Osteoblast (primary cell): ENCODE measurements at regions not wholly inside any gene's neighbourhood (a gene's known extent, or its start where the extent isn't known, plus 50 kb on each side); places are given as distances from the start of the nearest gene placed in this dataset.

Source experiments
- DNase-seq: peaks from one replicate; pipeline ENCODE4 v3.0.0; 2011; ENCODE audit warnings: low spot score, mixed read lengths; ENCODE audit not compliant: insufficient read length; ENCODE audit errors: missing footprints
- H2AFZ ChIP-seq: 2 replicates; pipeline ENCODE4 v1.6.0; 2011; ENCODE audit warnings: mild to moderate bottlenecking, low read length
- H3K27ac ChIP-seq: 2 replicates; pipeline ENCODE4 v1.5.1; 2011; ENCODE audit warnings: mild to moderate bottlenecking, low read depth, low read length, moderate library complexity
- H3K27me3 ChIP-seq: 2 replicates; pipeline ENCODE4 v1.6.0; 2012; ENCODE audit warnings: mild to moderate bottlenecking, control low read depth, inconsistent platforms, low read length, moderate library complexity; ENCODE audit not compliant: insufficient read depth
- H3K36me3 ChIP-seq: 2 replicates; pipeline ENCODE4 v1.5.1; 2011; ENCODE audit warnings: mild to moderate bottlenecking, low read length, control low read depth, moderate library complexity; ENCODE audit not compliant: insufficient read depth
- H3K4me1 ChIP-seq: 2 replicates; pipeline ENCODE4 v1.5.1; 2011; ENCODE audit warnings: mild to moderate bottlenecking, low read length, control low read depth, moderate library complexity; ENCODE audit not compliant: insufficient read depth
- H3K4me2 ChIP-seq: 2 replicates; pipeline ENCODE4 v1.6.0; 2011; ENCODE audit warnings: mild to moderate bottlenecking, low read length; ENCODE audit not compliant: insufficient read depth
- H3K4me3 ChIP-seq: fragments of 200-600 bp; sonication (generic); 3 replicates; pipeline ENCODE4 v1.5.1; 2012; ENCODE audit warnings: mild to moderate bottlenecking, low read length, inconsistent platforms; ENCODE audit not compliant: insufficient read depth
- H3K79me2 ChIP-seq: 2 replicates; pipeline ENCODE4 v1.6.0; 2012; ENCODE audit warnings: mild to moderate bottlenecking, low read length, control low read depth, inconsistent platforms; ENCODE audit not compliant: insufficient read depth
- H3K9me3 ChIP-seq: 2 replicates; pipeline ENCODE4 v1.5.1; 2011; ENCODE audit warnings: low read depth, low read length, control low read depth
- H4K20me1 ChIP-seq: 2 replicates; pipeline ENCODE4 v1.6.0; 2012; ENCODE audit warnings: mild to moderate bottlenecking, low read length, control low read depth; ENCODE audit not compliant: insufficient read depth
- CTCF ChIP-seq: IDR thresholded peaks from 2 replicates; pipeline ENCODE4 v1.5.1; 2011; ENCODE audit warnings: mild to moderate bottlenecking, low read depth, low read length, moderate library complexity; ENCODE audit errors: extremely low read depth

- H3K4me3 ChIP-seq = no peak overlapping the region
- H3K4me2 ChIP-seq = no peak overlapping the region
- H3K27ac ChIP-seq = no peak overlapping the region
- H3K9me3 ChIP-seq = no peaks in the 10 kb centered on the region
- H4K20me1 ChIP-seq = no peaks in the 10 kb centered on the region
- H3K79me2 ChIP-seq = no peaks in the 10 kb centered on the region
- peaks cover 24% of the 10 kb centered on the region for H3K27me3 ChIP-seq
- H3K36me3 ChIP-seq = no peaks in the 10 kb centered on the region
- no peak for TF ChIP-seq CTCF
- DNase-seq = no peak
- H2AFZ ChIP-seq = no peak overlapping the region
- no peaks in the 10 kb centered on the region for H3K4me1 ChIP-seq
Observed at GRCh38 chr11:129700701-129701100, 114.9 kb upstream of the TMEM45B start.

GRCh38 chr11:129701706-129702105, 113.9 kb upstream of the TMEM45B start:
- TF ChIP-seq CTCF = no peak
- DNase-seq = no peak
- H3K27ac ChIP-seq = no peak overlapping the region

GRCh38 chr11:129702410-129703398, 112.9 kb upstream of the TMEM45B start:
- no peaks in the 10 kb centered on the region for H3K4me1 ChIP-seq
- H3K27me3 ChIP-seq = peaks cover 16% of the 10 kb centered on the region
- no peak for DNase-seq
- H2AFZ ChIP-seq = no peak overlapping the region
- no peak overlapping the region for H3K4me3 ChIP-seq
- no peak overlapping the region for H3K27ac ChIP-seq
- TF ChIP-seq CTCF = no peak
- no peaks in the 10 kb centered on the region for H3K79me2 ChIP-seq
- H3K4me2 ChIP-seq = no peak overlapping the region
- H3K36me3 ChIP-seq = no peaks in the 10 kb centered on the region
- no peaks in the 10 kb centered on the region for H4K20me1 ChIP-seq
- no peaks in the 10 kb centered on the region for H3K9me3 ChIP-seq

More at GRCh38 chr11:129701706-129702105, 113.9 kb upstream of the TMEM45B start:
- H3K27me3 ChIP-seq = peaks cover 22% of the 10 kb centered on the region
- H3K4me3 ChIP-seq = no peak overlapping the region
- no peaks in the 10 kb centered on the region for H4K20me1 ChIP-seq
- H2AFZ ChIP-seq = no peak overlapping the region
- no peak overlapping the region for H3K4me2 ChIP-seq
- no peaks in the 10 kb centered on the region for H3K79me2 ChIP-seq
- no peaks in the 10 kb centered on the region for H3K4me1 ChIP-seq
- H3K9me3 ChIP-seq = no peaks in the 10 kb centered on the region
- H3K36me3 ChIP-seq = no peaks in the 10 kb centered on the region

GRCh38 chr11:129703846-129704245, 111.8 kb upstream of the TMEM45B start:
- Histone ChIP-seq H4K20me1 (no peaks in the 10 kb centered on the region), H2AFZ (no peak overlapping the region), H3K36me3 (no peaks in the 10 kb centered on the region), H3K4me2 (no peak overlapping the region), H3K79me2 (no peaks in the 10 kb centered on the region), H3K4me3 (no peak overlapping the region), H3K27ac (no peak overlapping the region), H3K27me3 (peaks cover 12% of the 10 kb centered on the region), H3K9me3 (no peaks in the 10 kb centered on the region), H3K4me1 (no peaks in the 10 kb centered on the region)
- TF ChIP-seq CTCF = no peak
- DNase-seq = no peak
